ENCODE measurements at regions not wholly inside any gene's neighbourhood (a gene's known extent, or its start where the extent isn't known, plus 50 kb on each side); places are given as distances from the start of the nearest gene placed in this dataset.

DNA sequence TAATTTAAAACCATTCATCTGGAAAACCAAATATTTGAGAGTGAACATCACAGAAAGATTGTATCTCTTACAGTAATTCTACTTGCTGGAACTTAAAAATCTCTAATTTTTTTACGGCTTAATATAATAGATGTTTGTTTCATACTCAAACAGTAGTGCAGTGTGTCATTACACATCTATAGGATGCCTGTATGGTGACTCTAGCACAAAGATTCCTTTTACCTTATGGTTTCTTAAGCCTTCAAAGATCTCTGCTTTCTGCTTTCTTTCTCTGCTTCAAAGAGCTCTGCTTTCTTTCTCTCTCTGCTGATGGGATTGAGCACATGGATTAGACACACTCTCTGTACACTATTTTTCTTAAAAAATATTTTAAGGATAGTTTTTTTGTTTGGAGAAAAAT lies 374.0 kb upstream of the CDH9 start:
- DNase-seq (ENCODE audit: low read depth), result no peak

DNA sequence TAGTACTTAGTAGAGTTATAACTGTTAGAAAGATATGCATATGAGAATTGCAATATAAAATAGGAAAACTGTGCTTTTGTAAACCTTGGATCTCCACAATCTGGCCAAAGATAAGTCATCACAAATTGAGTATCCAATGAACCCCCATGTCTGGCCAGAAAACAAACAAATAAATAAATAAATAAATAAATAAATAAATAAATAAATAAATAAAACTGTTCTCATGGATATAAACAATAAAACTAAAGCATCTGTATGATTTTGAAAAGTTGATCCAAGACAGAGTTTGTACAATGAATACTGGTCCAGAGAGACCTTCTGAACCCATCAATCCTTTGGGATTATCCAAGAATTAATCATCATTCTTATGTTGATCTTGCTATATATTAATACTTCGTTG lies 367.6 kb upstream of the CDH9 start:
- no peak for DNase-seq (ENCODE audit: low read depth)

DNA sequence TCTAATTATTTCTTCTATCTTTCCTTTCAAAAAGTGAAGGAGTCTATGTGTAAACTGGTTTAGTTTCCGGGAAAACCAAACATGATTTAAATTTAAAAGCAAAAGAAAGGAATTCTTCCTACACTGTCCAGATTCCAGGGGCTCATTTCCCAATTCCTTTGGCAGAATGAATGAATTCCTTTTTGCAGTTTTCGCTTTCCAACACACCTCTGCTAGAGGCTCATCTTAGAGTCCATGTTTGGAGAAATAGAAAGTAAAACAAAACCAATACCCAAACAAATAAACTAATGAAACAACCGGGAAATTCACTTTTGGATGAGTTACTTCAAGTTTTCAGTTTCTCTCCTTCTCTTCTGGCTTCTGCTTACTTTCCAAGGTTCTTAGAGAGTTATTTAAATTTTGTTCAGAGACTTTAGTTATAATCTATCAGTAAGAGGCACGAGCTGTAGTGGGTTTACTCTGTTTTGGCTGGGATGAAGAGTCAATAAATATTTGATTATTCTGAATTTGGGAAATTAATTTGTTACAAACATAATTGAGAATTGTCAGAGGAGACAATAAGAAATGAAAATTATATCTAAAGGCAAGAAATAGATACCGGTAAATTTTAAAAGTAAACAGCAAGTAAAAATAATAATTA lies 365.0 kb upstream of the CDH9 start:
- peak; percentile 31 for DNase-seq (ENCODE audit: low read depth)

DNA sequence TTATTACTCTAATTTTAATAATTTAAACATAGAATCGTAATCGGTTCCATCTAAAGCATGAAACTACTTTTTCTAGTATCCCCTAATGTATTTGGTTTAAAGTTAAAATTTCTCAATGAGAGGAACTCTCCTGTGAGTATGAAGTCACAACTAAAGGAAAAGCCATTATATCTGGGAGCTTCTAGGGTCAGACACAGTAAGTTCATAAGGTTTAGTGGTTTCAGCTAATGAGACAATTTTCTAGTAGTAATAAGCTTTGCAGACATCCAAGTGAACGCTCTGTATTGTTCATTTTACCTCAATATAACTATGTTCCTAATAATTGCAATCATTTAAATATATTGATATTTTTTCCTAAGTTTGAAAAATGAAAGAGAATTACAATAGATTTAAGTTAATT lies 364.4 kb upstream of the CDH9 start:
- peak; percentile 4 for DNase-seq (ENCODE audit: low read depth)

DNA sequence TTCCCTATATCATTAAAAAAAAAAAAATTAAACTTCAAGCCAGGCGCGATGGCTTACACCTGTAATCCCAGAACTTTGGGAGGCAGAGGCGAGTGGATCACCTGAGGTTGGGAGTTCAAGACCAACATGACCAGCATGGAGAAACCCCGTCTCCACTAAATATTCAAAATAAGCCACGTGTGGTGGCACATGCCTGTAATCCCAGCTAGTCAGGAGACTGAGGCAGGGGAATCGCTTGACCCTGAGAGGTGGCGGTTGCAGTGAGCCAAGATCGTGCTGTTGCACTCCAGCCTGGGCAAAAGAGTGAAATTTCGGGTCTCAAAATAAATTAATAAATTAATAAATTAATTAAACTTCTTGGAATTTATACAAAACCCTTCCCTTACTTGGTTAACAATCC lies 358.6 kb upstream of the CDH9 start:
- no peak for DNase-seq (ENCODE audit: low read depth)

DNA sequence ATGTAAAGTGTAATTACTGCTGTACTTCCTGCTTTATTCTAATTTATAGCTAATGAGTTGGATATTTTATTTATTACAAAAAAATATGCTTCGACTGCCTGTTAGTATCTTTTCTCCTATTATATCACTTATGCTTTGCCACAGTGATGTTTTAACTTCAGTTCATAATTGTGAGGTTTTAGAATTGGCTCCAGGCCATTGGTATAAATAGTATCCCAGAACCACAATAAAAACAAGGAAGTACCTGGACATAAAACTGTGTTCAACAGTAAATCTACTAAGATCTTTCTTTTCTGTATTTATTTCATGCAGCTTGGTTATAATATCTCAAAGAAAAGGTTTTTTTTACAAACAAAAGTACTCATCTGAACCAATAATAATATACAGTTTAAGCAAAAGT lies 354.3 kb upstream of the CDH9 start:
- no peak for DNase-seq (ENCODE audit: low read depth)

DNA sequence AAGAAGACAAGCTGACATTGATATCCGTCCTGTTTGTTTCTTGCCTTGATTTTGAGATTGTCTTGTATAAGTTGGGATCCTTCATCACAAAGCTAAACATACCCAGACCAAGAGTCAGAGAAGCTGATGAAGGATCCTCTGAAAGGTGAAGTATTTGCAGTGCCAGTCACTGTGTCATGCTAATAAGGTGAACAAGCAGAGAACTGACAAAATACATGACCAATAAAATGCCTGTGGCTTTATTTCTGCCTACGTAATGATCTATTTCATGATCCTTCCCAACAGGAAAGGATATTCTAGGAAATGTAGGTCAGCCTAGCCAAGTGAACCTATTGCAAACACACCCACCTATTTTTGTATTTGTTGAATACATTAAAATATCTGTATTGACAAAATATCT lies 351.3 kb upstream of the CDH9 start:
- no peak for DNase-seq (ENCODE audit: low read depth)

DNA sequence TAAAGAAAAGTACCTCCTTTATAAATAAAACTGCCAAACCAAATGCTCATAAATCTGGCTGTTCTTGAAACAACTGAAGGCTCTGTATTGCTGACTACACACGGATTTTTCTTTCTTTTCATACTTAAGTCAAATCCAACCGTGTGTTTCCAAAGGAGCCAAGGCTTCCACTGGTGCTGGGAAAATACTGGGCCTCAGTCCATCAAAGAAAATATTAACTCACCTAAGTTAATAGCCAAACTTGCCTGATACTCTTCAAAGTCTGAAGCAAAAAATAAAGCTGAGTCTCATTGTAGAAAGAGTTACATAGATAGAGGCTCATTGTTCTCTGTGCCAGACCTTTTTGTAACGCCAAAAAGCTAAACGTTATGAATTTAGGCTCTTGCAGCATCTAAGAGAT lies 350.4 kb upstream of the CDH9 start:
- DNase-seq (ENCODE audit: low read depth), result no peak

DNA sequence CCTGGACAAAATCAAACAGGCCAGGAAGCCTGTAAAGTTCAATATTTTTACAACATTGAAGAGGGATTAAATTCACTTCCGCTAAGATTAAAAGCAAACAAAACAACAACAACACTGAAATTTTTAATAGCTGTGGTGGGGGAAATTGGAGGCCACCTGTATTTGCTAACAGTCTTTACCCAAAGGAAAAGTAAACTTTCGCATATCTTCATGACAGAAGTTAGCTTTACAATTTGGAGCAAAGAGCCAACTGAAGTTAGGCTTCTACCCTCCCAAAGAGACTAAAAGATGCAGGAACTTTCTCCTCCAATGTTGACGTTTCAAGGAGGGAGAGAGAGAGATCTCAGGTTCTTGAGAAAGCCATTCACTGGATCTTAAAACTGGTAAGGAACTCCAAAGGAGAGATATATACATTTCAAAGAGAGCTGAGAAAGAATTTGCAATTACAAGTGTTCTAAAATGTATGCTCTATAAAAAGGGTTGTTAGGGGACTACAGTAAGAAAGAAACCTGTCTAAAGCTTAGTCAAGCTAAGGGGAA lies 349.2 kb upstream of the CDH9 start:
- no peak for DNase-seq (ENCODE audit: low read depth)

DNA sequence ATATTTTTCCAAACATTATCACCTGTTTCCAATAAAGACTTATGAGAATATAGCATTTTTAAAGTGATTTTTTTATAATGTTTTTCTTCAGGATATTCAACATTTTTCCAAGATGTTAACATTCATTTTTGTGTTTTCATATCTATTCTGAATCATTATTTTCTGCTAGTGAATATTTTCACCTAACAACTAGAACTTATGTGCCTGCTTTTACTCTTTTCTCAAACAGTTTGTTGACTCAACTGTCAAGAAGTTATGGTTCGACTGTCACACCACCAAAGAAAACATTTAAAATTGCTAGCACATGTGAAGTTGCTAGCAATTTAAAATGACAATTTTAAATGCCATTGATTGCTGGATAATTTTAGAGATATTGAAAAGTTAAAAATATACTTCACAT lies 343.3 kb upstream of the CDH9 start:
- no peak for DNase-seq (ENCODE audit: low read depth)

DNA sequence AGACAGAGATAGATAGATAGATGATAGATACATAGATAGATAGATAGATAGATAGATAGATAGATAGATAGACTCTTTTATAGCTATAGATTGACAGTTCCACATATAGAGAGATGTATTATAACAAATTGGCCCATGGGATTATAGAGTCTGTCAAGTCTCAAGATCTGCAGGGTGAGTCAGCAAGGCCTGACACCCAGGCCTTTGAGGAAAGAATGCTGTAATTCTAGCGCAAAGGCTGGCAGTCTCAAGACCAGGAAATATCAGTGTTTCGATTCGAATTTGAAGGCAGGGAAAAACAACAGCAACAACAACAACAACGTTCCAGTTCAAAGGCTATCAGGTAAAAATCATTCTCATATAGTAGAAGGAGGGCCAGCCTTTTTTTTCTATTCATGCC lies 339.2 kb upstream of the CDH9 start:
- no peak for DNase-seq (ENCODE audit: low read depth)

DNA sequence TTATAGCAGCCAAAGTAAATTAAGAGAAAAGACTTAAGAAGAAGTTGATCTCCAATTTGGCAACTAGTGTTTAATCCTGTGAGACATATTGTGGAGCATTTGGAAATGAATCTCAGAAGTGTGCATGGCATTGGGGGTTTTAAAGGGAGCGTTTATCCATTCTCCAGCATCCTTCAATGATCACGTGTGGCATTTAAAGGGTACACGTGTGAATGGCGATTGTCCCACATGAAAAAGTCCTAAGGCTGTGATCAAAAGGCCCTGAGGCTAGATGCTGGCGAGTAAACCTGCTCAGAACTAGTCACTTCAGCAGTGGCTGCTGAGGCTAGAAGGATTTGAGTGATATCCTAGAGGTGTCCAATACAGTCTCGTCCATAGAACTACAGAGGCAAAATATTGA lies 315.6 kb upstream of the CDH9 start:
- no peak for DNase-seq (ENCODE audit: low read depth)

DNA sequence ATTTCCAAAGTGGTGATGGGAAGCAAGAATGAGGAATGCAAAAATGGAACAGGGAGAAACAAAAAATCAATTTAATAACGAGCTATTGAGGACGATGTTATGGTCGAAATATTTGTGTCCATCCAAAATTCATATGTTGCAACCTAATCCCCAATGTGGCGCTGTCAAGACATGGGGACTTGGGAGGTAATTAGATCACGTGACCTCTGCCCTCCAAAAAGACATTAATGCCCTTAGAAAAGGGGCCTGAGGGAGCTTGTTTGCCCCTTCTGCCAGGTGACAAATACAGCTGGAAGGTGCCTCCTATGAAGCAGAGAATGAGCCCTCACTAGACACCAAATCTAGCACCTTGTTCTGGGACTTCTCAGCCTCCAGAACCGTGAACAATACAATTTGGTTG lies 315.2 kb upstream of the CDH9 start:
- no peak for DNase-seq (ENCODE audit: low read depth)

DNA sequence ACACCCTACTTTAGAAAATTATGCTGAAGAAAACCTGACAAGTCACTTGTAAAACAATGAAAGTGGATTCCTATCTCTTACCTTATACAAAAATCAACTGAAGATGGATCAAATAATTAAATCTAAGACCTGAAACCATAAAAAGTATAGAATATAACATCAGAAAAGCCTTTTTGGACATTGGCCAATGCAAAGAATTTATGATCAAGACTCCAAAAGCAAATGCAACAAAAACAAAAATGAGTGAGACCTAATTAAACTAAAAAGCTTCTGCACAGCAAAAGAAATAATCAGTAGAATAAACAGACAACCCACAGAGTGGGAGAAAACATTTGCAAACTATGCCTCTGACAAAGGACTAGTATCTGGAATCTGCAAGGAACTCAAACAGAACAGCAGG lies 303.0 kb upstream of the CDH9 start:
- DNase-seq (ENCODE audit: low read depth), result no peak

DNA sequence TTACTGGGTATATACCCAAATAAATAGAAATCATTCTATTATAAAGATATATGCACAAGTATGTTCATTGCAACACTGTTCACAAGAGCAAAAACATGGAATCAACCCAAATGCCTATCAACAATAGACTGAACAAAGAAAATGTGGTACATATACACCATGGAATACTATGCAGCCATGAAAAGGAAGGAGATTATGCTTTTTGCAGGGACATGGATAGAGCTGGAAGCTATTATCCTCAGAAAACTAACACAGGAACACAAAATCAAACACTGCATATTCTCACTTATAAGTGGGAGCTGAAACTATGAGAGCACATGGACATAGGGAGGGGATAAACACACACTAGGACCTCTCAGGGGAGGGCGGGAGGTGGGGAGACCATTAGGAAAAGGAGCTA lies 298.4 kb upstream of the CDH9 start:
- no peak for DNase-seq (ENCODE audit: low read depth)

DNA sequence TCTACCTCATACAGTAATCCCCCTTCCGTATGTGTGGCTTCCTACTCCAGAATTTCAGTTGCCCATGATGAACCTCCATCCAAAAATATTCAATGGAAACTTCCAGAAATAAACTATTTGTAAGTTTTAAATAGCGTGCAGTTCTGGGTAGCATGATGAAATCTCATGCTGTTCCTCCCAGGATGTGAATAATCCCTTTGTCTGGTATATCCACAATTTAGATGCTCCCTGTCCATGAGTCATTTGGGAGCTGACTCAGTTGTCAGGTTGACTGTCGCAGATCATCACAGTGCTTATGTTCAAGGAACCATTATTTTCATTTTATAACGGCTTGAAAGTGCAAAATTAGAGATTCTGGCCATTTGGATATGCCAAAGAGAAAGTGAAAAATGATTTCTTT lies 290.1 kb upstream of the CDH9 start:
- peak; percentile 78 for DNase-seq (ENCODE audit: low read depth)

DNA sequence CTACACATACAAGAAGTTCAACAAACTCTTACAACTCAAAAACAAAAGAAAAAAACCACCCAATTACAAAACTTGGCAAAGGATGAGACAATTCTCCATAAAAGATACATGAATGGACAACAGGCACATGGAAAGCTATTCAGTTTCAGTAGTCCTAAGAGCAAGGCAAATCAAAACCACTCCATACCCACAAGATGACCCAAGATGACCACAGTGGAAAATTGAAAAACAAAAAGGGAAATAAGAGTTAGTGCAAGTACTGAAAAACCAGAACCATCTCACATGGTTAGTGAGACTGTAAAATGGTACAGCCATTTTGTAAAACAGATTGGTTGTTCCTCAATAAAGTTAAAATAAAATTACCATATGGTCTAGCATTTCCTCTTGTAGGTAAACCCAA lies 287.1 kb upstream of the CDH9 start:
- no peak for DNase-seq (ENCODE audit: low read depth)

DNA sequence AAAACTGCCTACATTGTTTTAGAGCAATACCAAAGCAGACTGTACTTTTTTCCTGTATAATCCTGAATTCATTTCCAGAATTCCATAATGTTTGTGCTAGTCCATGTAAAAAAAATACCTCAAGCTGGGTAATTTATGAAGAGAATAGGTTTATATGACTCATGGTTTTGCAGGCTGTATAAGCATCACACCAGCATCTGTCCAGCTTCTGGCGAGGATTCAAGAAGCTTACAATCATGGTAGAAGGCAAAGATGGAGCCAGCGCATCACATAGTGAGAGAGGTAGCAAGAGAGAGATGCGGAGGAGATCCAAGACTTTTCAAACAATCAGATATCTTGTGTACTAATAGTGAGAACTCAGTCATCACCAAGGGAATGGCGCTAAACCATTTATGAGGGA lies 280.3 kb upstream of the CDH9 start:
- DNase-seq (ENCODE audit: low read depth), result no peak

DNA sequence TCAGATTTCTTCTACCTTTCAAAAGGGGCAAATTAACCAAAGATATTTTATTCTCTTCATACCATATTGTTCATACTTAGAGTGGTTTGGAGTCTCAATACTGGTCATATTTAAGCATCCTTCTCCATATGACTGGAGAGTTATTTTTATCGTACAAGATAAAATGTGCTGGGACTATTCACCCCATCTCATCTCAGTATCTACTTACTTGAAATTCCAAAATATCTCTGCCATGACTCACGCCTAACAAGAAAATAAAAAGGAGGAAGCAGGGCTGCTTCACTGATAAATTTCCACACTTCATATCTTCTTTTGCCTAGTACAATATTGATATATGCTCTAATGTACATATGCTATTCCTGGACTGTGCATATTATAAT lies 277.9 kb upstream of the CDH9 start:
- DNase-seq (ENCODE audit: low read depth), result peak; percentile 94

DNA sequence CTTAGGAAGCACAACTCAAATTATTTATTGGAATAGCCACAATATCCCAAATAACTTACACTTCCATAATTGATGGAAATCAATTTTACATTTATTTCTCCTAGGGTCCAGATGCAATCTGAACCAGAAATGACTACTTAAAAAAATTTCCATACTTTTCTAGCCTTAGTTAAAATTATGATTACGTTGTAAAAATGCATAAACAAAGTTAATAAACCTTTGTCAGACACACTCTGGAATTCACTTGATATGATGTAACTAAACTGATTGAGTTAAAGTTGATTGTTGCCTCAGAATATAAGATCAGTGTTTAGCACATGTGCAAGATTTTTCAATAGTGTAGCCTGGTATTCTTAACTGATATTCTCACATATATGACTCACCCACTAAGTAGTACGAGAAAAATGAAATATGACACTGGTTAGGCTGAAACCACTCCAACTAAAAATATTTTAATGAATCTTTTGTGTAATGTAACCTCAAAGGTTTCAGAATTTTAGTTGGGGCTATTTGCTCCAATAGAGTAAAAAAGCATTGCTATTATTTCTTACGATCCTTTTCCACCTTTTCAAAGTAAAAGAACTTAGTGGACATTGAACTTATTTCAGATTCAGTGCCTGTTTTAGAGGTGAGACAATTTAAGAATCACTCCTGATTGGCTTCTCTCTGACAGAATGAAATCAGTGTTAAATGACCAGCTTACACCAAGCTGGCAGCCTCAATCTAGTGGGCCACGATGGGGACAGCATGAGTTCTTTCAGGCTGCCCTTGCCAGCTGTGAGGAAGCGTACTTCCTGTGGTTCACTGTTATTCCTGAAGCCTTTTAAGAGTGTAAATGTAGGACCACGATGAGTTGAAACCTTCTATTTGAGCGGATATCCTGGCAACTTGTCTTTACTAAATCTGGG lies 277.2 kb upstream of the CDH9 start:
- peak; percentile 82 for DNase-seq (ENCODE audit: low read depth)

DNA sequence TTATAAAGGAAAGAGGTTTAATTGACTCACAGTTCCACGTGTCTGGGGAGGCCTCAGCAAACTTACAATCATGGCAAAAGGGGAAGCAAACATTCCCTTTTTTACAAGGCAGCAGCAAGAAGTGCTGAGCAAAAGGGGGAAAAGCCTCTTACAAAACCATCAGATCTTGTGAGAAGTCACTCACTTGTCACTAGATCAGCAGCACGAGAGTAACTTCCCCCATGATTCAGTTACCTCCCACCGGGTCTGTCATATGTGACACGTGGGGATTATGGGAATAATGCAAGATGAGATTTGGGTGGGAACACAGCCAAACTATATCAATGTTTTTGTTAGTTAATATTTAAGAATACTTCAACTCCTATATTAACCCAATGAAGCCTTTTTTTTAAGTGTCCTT lies 275.2 kb upstream of the CDH9 start:
- DNase-seq (ENCODE audit: low read depth), result no peak

DNA sequence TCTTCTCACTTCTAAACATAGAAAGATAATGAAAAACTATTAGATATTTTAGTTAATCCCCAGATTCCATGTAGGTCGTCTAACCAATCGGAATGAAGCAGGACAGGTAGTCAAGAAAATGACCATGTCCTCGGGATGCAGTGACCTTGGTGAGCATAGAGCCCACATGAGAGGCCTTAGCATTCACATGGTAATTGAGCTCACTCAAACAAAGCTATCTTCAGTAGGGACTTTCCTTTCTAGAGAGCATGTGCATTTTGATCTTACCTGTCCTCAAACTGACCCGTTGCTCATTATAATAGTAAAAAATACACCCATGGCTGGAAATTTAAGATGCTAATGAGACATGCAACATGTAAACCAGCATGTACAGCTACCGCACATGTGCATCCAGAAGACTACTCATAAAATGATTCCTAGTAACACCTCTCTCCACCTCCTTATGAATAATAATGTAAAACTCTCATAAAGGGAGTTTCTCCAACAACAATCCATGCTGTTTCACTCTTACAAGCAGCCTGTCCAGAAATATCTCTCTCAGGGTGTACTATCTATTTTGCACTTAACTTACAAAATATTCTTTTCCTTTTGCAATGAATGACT lies 274.0 kb upstream of the CDH9 start:
- no peak for DNase-seq (ENCODE audit: low read depth)

DNA sequence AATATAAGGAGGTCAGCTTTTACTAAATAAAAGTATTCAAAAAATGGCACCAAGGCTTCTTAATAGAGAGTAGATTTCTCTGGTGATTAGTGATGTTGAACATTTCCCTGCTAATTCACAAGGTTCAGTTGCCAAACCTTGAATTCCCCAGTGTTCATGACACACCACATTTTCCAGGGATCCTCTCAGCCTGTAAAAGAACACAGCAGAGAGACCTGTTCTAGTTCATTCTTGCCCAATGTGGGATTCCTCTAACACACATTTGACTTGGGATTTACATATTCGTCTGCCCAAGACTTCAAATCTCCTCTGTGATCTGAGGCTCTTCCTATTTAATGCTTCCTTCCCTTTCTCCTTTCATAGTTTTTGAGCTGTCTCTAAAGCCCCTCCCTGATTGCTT lies 273.2 kb upstream of the CDH9 start:
- no peak for DNase-seq (ENCODE audit: low read depth)
